Activated CD8-positive, alpha-beta memory T cell treated with anti-CD3 and anti-CD28 coated beads for 36 hours (primary cell): ENCODE measurements at regions not wholly inside any gene's neighbourhood (a gene's known extent, or its start where the extent isn't known, plus 50 kb on each side); places are given as distances from the start of the nearest gene placed in this dataset.
"Not testable (repeated sequence)": the region's sequence is repeated elsewhere in the genome, so short reads cannot be mapped to it uniquely, and the experiment has no call there.

Source experiments
- CTCF ChIA-PET: fragments of 350-600 bp; sonication (Branson Sonifier 250); formaldehyde crosslinking; loops from one replicate; lab custom pipeline; 2021; ENCODE audit warnings: antibody characterized with exemption; lab: Charles Lee
- POLR2A ChIA-PET: fragments of 350-600 bp; sonication (Branson Sonifier 250); formaldehyde crosslinking; loops from one replicate; lab custom pipeline; 2021; ENCODE audit warnings: antibody characterized with exemption; lab: Charles Lee

DNA sequence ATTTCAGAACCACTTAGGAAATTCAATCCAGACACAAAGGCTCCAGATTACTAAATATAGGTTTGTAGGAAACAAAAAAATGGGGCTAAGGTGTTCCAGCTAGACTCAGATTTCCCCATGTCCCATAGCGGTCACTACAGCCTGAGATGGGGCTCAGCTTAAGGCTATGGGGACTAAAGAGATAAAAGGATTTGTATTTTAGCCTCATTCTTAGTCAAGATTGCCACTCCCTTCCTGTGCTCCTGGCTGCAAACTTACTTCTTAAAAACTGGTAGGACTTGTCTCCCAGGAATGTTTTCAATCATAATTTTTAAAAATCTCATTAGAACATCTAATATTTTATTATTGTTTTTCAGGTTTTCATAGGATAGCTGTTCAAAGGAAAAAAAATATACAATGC lies 253.8 kb upstream of the DAB2 start:
- ChIA-PET POLR2A (no interaction called here), CTCF (no interaction called here)

- POLR2A ChIA-PET = no interaction called here
- CTCF ChIA-PET = no interaction called here
Observed at GRCh38 chr5:39675676-39676075, 250.9 kb upstream of the DAB2 start.

DNA sequence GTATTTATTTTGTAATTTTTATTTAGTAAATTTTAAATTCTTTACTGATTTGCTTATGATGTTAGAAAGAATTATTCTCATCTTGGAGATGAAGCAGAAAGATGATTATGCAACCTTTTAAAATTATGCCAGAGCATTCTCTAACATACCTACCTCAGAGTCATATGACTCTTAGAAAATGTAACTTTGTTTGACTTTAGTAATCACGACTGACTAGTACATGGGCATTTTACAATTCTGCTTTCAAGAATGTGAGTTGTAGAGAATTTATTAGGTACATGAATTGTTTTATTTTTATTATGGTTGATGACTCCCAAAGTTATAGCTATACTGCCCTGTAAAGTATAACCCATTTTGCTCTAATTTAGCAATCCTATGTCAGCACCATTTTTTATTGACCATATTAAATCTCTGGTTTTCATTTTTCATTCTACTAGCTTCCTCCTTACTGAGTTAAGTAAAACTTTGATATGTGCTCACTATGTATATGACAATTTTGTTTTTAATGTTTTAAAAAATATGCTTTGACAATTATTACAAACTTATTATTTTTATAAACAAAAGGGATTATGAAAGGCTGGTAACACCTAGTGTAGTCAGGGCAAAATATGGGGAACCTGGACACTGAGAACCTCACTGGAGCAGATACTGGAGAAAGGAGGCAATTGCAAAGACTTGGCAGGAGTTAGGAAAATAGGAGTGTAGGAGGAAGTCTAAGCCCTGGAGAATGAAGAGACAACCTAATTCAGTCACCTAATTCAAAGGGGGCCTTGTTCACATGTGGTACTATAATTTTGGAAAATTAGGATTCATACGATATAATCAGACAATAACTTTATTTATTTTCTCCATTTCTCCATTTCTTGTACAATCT lies 249.7 kb upstream of the DAB2 start:
- POLR2A ChIA-PET = no interaction called here

DNA sequence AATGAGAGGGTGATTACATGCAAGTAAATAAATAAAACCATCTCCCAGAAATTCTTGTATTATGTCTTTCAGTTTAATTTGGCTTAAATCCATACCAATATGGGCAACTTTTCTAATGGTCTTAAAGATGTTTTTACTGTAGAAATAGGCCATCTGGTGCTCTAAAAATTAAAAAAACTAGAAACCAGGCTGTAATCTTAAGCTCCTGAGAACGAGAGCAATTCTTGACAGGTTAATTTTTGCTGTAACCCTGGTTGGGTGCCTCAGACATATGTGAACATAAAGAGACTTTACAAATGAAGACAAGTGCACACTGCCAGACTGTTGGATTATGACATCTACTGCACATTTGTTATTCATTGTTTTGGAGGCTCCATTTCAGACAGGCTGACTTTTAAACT lies 246.8 kb upstream of the DAB2 start:
- CTCF ChIA-PET = no interaction called here

More for the DNA sequence above, 249.7 kb upstream of the DAB2 start:
- CTCF ChIA-PET = no interaction called here

GRCh38 chr5:39670955-39671354 lies 246.2 kb upstream of the DAB2 start:
- CTCF ChIA-PET = no interaction called here
- POLR2A ChIA-PET = no interaction called here

More for the DNA sequence above, 246.8 kb upstream of the DAB2 start:
- POLR2A ChIA-PET = no interaction called here

GRCh38 chr5:39670391-39670790 lies 245.6 kb upstream of the DAB2 start:
- CTCF ChIA-PET = no interaction called here
- POLR2A ChIA-PET = no interaction called here

DNA sequence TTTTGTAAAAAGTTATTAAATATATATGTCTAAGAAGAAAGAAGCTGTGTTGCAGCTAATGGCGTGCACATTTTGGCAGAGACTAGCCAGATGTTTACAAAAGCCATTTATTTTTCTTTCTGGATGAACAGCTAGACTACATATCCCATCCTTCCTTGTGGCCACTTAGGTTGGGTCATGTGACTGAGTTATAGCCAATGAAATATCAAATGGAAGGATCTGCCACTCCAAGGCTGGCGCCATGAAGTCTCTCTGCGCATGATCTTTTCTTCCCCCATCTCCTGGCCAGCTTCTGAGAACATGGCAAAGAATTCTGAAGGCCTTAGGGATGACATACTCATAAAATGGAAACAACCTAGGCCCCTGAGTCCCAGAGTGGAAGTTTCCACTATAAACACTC lies 244.2 kb upstream of the DAB2 start:
- CTCF ChIA-PET = no interaction called here
- POLR2A ChIA-PET = no interaction called here

- CTCF ChIA-PET = no interaction called here
- POLR2A ChIA-PET = no interaction called here
Observed at GRCh38 chr5:39665328-39665727, 240.5 kb upstream of the DAB2 start.

DNA sequence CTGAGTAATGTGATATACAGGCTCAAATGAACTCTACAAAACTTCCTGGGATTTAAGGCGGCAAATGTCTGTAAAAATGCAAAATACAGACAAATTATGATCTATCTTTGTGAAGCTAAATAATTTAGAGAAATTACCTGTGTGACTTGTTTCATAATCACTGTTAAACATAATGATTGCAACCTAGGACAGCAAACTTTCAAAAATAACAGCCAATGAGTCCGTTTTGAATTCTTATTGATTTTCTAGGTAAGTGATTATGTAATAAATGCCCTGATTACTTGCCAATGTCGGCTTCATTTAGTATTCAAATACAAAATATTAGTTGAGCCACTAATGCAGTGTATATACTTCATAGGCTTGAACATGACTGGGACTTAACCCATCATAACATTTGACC lies 238.2 kb upstream of the DAB2 start:
- ChIA-PET CTCF (no interaction called here), POLR2A (no interaction called here)

GRCh38 chr5:39661026-39661779 lies 236.4 kb upstream of the DAB2 start:
- POLR2A ChIA-PET = no interaction called here
- CTCF ChIA-PET = no interaction called here

DNA sequence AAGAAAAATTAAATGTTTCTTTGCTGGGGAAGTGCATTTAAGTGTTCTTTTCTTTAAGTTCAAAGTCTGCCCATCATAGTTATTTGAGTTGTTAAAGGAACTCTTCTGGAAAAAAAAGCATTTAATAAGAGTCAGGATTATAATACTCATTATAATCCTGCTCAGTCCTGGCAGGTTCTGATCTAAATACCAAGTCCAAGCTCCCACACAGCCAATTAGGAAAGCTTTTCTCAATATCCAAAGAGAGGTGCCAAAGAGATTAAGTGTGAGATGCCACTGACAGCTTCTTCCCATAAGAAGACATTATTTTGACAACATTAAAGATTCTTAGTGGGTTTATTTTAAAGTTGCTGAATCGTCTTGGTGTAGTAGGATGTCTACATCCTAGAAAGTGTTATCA lies 235.2 kb upstream of the DAB2 start:
- CTCF ChIA-PET = no interaction called here
- POLR2A ChIA-PET = no interaction called here

- ChIA-PET CTCF (no interaction called here), POLR2A (no interaction called here)
Observed at GRCh38 chr5:39658866-39659265, 234.1 kb upstream of the DAB2 start.

DNA sequence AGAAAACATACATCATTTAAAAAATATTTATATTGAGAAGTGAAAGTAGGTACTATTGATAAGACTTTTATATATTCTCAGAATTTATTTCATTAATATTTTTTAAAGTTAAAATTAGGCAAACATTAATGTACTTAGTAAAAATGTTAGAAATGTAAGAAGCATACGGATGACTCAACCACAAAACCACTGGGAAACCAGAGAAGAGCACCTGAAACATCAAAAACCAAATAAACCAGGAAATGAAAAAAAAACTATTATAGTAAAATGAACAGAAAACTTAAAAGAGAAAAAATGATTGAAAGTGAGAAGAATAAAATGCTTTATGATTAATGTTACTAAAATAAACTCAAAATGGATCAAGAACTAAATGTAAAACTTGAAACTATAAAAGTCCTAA lies 233.2 kb upstream of the DAB2 start:
- ChIA-PET CTCF (no interaction called here), POLR2A (no interaction called here)

- ChIA-PET POLR2A (no interaction called here), CTCF (no interaction called here)
Observed at GRCh38 chr5:39656600-39656999, 231.8 kb upstream of the DAB2 start.

- ChIA-PET CTCF (no interaction called here), POLR2A (no interaction called here)
Observed at GRCh38 chr5:39654715-39655114, 229.9 kb upstream of the DAB2 start.

- POLR2A ChIA-PET, CTCF ChIA-PET: not testable (repeated sequence)
Observed at GRCh38 chr5:39652481-39652880, 227.7 kb upstream of the DAB2 start.

- CTCF ChIA-PET = no interaction called here
- POLR2A ChIA-PET = no interaction called here
Observed at GRCh38 chr5:39652036-39652435, 227.3 kb upstream of the DAB2 start.

GRCh38 chr5:39650008-39650762 lies 225.4 kb upstream of the DAB2 start:
- POLR2A ChIA-PET = no interaction called here
- CTCF ChIA-PET = interaction anchor here (1.3 kb wide), 1 partner anchor 99 kb away, joined by 3 read pairs; no protein-coding TSS in a partner anchor

DNA sequence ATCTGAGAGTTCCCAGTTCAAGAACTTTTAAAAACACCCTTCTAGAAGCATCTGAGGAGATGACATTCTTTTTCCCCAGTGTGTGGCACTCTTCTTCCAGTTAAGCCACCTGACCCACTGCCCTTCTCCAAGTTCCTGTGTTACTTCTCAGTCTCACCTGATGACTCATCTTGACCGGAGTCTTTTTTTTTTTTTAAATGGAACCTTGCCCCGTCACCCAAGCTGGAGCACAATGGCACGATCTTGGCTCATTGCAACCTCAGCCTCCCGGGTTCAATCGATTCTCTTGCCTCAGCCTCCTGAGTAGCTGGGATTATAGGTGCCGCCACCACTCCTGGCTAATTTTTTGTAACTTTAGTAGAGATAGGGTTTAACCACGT lies 224.1 kb upstream of the DAB2 start:
- ChIA-PET POLR2A (no interaction called here), CTCF (interaction anchor here (1.3 kb wide), 1 partner anchor 101 kb away, joined by 3 read pairs; no protein-coding TSS in a partner anchor)
